IPS DF 19.7 (cell line): ENCODE measurements at regions not wholly inside any gene's neighbourhood (a gene's known extent, or its start where the extent isn't known, plus 50 kb on each side); places are given as distances from the start of the nearest gene placed in this dataset.

Source experiments
- DNase-seq: peaks from one replicate; pipeline ENCODE4 v3.0.0-alpha.2; 2013; ENCODE audit warnings: low read depth, low spot score

DNA sequence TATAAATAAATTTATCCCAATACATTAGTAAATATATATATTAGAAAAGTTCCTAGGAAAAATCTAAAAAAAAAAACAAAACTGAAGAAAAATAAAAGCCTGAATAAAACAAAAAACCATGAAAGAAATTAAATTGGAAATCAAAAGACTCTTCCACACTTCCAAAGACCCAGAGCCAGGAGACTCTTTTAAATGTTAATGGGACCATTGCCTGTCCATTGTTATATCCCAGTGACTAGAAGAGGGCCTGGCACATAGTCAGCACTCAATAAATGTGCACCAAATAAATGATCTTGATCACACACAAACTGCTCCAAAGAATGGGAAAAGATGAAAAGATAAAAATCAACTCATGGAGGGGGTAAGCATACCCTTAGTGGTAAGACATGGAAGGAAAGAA, 51.3 kb upstream of the CLDN18 start:
- no peak for DNase-seq
